Type B pancreatic cell (in vitro differentiated cells): ENCODE measurements at regions not wholly inside any gene's neighbourhood (a gene's known extent, or its start where the extent isn't known, plus 50 kb on each side); places are given as distances from the start of the nearest gene placed in this dataset.

Experiments used
- DNase-seq: peaks from one replicate; pipeline ENCODE4 v3.0.0; 2021; ENCODE audit warnings: mixed read lengths; ENCODE audit not compliant: unreplicated experiment; ENCODE audit errors: extremely low spot score
- H3K27ac Mint-ChIP-seq: 2 replicates; pipeline ENCODE4 v1.8.0; 2021; ENCODE audit warnings: mild to moderate bottlenecking, mixed read lengths
- H3K27me3 Mint-ChIP-seq: 2 replicates; pipeline ENCODE4 v1.8.0; 2021; ENCODE audit warnings: mixed read lengths
- H3K36me3 Mint-ChIP-seq: 2 replicates; pipeline ENCODE4 v1.8.0; 2021; ENCODE audit warnings: mixed read lengths
- H3K4me1 Mint-ChIP-seq: one replicate; pipeline ENCODE4 v1.8.0; 2021; ENCODE audit warnings: mixed read lengths; ENCODE audit not compliant: unreplicated experiment
- H3K4me3 Mint-ChIP-seq: 2 replicates; pipeline ENCODE4 v1.8.0; 2021; ENCODE audit warnings: mild to moderate bottlenecking, mixed read lengths
- H3K9me3 Mint-ChIP-seq: 2 replicates; pipeline ENCODE4 v1.8.0; 2021; ENCODE audit warnings: mixed read lengths
- CTCF ChIP-seq: fragments of 200-600 bp; sonication (generic); conservative IDR thresholded peaks from 2 replicates; pipeline ENCODE4 v1.5.0; 2021; ENCODE audit warnings: antibody characterized with exemption, mild to moderate bottlenecking

- H3K4me1 Mint-ChIP-seq: peaks cover 13% of the 10 kb centered on the region
- no peak for DNase-seq
- H3K36me3 Mint-ChIP-seq: no peaks in the 10 kb centered on the region
- TF ChIP-seq CTCF: no peak
- H3K27me3 Mint-ChIP-seq: peaks cover 18% of the 10 kb centered on the region
- H3K4me3 Mint-ChIP-seq: no peak overlapping the region
- H3K27ac Mint-ChIP-seq: no peak overlapping the region
- no peaks in the 10 kb centered on the region for H3K9me3 Mint-ChIP-seq
These were observed 106.8 kb downstream of the CYP26A1 start for GRCh38 chr10:93180482-93180931.

GRCh38 chr10:93181271-93182048 lies 107.8 kb downstream of the CYP26A1 start:
- no peak overlapping the region for H3K27ac Mint-ChIP-seq
- H3K27me3 Mint-ChIP-seq: peaks cover 14% of the 10 kb centered on the region
- no peaks in the 10 kb centered on the region for H3K36me3 Mint-ChIP-seq

GRCh38 chr10:93182049-93182327 lies 108.3 kb downstream of the CYP26A1 start:
- Mint-ChIP-seq H3K4me3 (no peak overlapping the region), H3K4me1 (peaks cover 9% of the 10 kb centered on the region), H3K36me3 (no peaks in the 10 kb centered on the region), H3K9me3 (no peaks in the 10 kb centered on the region), H3K27ac (no peak overlapping the region), H3K27me3 (peaks cover 14% of the 10 kb centered on the region)
- DNase-seq: no peak
- TF ChIP-seq CTCF: no peak

More at GRCh38 chr10:93181271-93182048, 107.8 kb downstream of the CYP26A1 start:
- Mint-ChIP-seq H3K4me1 (peaks cover 9% of the 10 kb centered on the region), H3K4me3 (no peak overlapping the region), H3K9me3 (no peaks in the 10 kb centered on the region)
- DNase-seq: no peak
- no peak for TF ChIP-seq CTCF

GRCh38 chr10:93182790-93183189 lies 109.1 kb downstream of the CYP26A1 start:
- Mint-ChIP-seq H3K9me3 (no peaks in the 10 kb centered on the region), H3K36me3 (no peaks in the 10 kb centered on the region), H3K4me3 (no peak overlapping the region), H3K27me3 (peaks cover 14% of the 10 kb centered on the region), H3K4me1 (peaks cover 9% of the 10 kb centered on the region), H3K27ac (no peak overlapping the region)
- TF ChIP-seq CTCF: no peak
- DNase-seq: no peak

GRCh38 chr10:93186653-93187052 lies 113.0 kb downstream of the CYP26A1 start:
- no peak for DNase-seq
- peaks cover 5% of the 10 kb centered on the region for H3K4me1 Mint-ChIP-seq
- no peak overlapping the region for H3K4me3 Mint-ChIP-seq
- no peaks in the 10 kb centered on the region for H3K36me3 Mint-ChIP-seq
- peaks cover 17% of the 10 kb centered on the region for H3K27me3 Mint-ChIP-seq
- no peaks in the 10 kb centered on the region for H3K9me3 Mint-ChIP-seq
- no peak for TF ChIP-seq CTCF
- H3K27ac Mint-ChIP-seq: no peak overlapping the region
